ENCODE measurements at regions not wholly inside any gene's neighbourhood (a gene's known extent, or its start where the extent isn't known, plus 50 kb on each side); places are given as distances from the start of the nearest gene placed in this dataset.

- Histone ChIP-seq H3K27me3 (no peaks in the 10 kb centered on the region), H3K27ac (no peak overlapping the region), H3K4me3 (no peak overlapping the region), H3K4me1 (no peaks in the 10 kb centered on the region), H3K9me3 (no peaks in the 10 kb centered on the region), H3K36me3 (no peaks in the 10 kb centered on the region)
- DNase-seq (ENCODE audit: low spot score in 2 of 2): no peak
- intact Hi-C loops (cut with DNase I; ENCODE audit: low total_unique reads): no loop called here
- TF ChIP-seq POLR2AphosphoS5 (IDR thresholded peaks at IDR 0.05) (no peak), POLR2A (IDR thresholded peaks at IDR 0.05) (no peak)
- TF ChIP-seq, protein P1, sequence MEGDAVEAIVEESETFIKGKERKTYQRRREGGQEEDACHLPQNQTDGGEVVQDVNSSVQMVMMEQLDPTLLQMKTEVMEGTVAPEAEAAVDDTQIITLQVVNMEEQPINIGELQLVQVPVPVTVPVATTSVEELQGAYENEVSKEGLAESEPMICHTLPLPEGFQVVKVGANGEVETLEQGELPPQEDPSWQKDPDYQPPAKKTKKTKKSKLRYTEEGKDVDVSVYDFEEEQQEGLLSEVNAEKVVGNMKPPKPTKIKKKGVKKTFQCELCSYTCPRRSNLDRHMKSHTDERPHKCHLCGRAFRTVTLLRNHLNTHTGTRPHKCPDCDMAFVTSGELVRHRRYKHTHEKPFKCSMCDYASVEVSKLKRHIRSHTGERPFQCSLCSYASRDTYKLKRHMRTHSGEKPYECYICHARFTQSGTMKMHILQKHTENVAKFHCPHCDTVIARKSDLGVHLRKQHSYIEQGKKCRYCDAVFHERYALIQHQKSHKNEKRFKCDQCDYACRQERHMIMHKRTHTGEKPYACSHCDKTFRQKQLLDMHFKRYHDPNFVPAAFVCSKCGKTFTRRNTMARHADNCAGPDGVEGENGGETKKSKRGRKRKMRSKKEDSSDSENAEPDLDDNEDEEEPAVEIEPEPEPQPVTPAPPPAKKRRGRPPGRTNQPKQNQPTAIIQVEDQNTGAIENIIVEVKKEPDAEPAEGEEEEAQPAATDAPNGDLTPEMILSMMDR (IDR thresholded peaks at IDR 0.05): no peak
These were observed 207.7 kb upstream of the SHH start for GRCh38 chr7:156019776-156020565.

DNA sequence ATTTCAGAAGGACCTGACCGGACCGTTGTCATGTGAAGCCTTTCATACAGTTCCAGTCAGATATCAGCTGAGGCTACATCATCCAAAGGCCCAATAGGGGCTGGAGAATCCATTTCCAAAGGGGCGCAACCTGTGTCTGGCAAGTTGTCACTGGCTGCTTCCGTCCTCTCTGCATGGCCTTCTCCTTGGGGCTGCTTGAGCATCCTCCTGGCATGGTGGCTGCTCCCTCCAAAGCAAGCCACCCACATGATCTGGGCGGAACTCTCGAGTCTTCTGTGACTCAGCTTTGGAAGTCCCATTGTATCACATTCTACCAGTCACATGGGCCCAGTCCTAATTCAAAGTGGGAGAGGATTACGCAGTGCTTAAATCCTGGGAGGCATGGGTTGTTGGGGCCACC lies 207.0 kb upstream of the SHH start:
- TF ChIP-seq POLR2AphosphoS5 (IDR thresholded peaks at IDR 0.05): no peak
- no peak for DNase-seq (ENCODE audit: low spot score in 2 of 2)
- intact Hi-C loops (cut with DNase I; ENCODE audit: low total_unique reads): no loop called here
- no peak overlapping the region for H3K4me3 ChIP-seq
- H3K27ac ChIP-seq: no peak overlapping the region
- no peaks in the 10 kb centered on the region for H3K9me3 ChIP-seq
- H3K27me3 ChIP-seq: no peaks in the 10 kb centered on the region
- H3K36me3 ChIP-seq: no peaks in the 10 kb centered on the region
- H3K4me1 ChIP-seq: no peaks in the 10 kb centered on the region

- H3K9me3 ChIP-seq: no peaks in the 10 kb centered on the region
- no peak overlapping the region for H3K27ac ChIP-seq
- peak in 1 of 2 donors; percentile 35 for DNase-seq (ENCODE audit: low spot score in 2 of 2)
- no peaks in the 10 kb centered on the region for H3K4me1 ChIP-seq
- H3K27me3 ChIP-seq: no peaks in the 10 kb centered on the region
- no peak overlapping the region for H3K4me3 ChIP-seq
- intact Hi-C loops (cut with DNase I; ENCODE audit: low total_unique reads): no loop called here
- no peaks in the 10 kb centered on the region for H3K36me3 ChIP-seq
- TF ChIP-seq POLR2AphosphoS5 (IDR thresholded peaks at IDR 0.05) (no peak), POLR2A (IDR thresholded peaks at IDR 0.05) (no peak)
- TF ChIP-seq, protein P1 (IDR thresholded peaks at IDR 0.05): no peak
These were observed 205.8 kb upstream of the SHH start for GRCh38 chr7:156017916-156018700.

- Histone ChIP-seq H3K4me1 (no peaks in the 10 kb centered on the region), H3K27me3 (no peaks in the 10 kb centered on the region), H3K27ac (no peak overlapping the region), H3K4me3 (no peak overlapping the region), H3K9me3 (no peaks in the 10 kb centered on the region), H3K36me3 (no peaks in the 10 kb centered on the region)
- no peak for DNase-seq (ENCODE audit: low spot score in 2 of 2)
- intact Hi-C loops (cut with DNase I; ENCODE audit: low total_unique reads): no loop called here
- TF ChIP-seq POLR2A (IDR thresholded peaks at IDR 0.05) (no peak), POLR2AphosphoS5 (IDR thresholded peaks at IDR 0.05) (no peak)
- TF ChIP-seq, protein P1 (IDR thresholded peaks at IDR 0.05): no peak
These were observed 205.2 kb upstream of the SHH start for GRCh38 chr7:156017431-156017830.

GRCh38 chr7:156015237-156016020 lies 203.2 kb upstream of the SHH start:
- Histone ChIP-seq H3K36me3 (no peaks in the 10 kb centered on the region), H3K4me1 (no peaks in the 10 kb centered on the region), H3K27me3 (no peaks in the 10 kb centered on the region), H3K9me3 (no peaks in the 10 kb centered on the region), H3K27ac (no peak overlapping the region), H3K4me3 (no peak overlapping the region)
- peak in 1 of 2 donors; percentile 46 for DNase-seq (ENCODE audit: low spot score in 2 of 2)
- intact Hi-C loops (cut with DNase I; ENCODE audit: low total_unique reads): no loop called here
- no peak for TF ChIP-seq POLR2AphosphoS5 (IDR thresholded peaks at IDR 0.05)
- TF ChIP-seq, protein P1 (IDR thresholded peaks at IDR 0.05): no peak
- no peak for TF ChIP-seq POLR2A (IDR thresholded peaks at IDR 0.05)

All from breast epithelium (tissue), 4 donors.